HepG2 (cell line): ENCODE measurements at regions not wholly inside any gene's neighbourhood (a gene's known extent, or its start where the extent isn't known, plus 50 kb on each side); places are given as distances from the start of the nearest gene placed in this dataset.

ENCODE experiments used
- ATAC-seq: fragments of 200-7000 bp; cut with Tn5 transposase; 3 replicates; pipeline ENCODE4 v1.9.1; 2020; ENCODE audit warnings: mild to moderate bottlenecking, moderate library complexity
- BruUV-seq: library from RNA; stranded (reverse); fragments of 400-500 nt; replicated peaks from 2 replicates; lab custom pipeline; 2021; lab: Mats Ljungman, UMichigan
- CTCF ChIA-PET: fragments of 300-600 bp; formaldehyde crosslinking; extraction: SDS; loops from one replicate; lab custom pipeline; 2021; ENCODE audit warnings: low total read pairs, inconsistent platforms, low intra/inter-chr PET ratio; lab: Yijun Ruan, JAX
- POLR2A ChIA-PET: fragments of 350-600 bp; sonication (Branson Sonifier 250); formaldehyde crosslinking; loops from one replicate; lab custom pipeline; 2020; ENCODE audit warnings: antibody characterized with exemption, inconsistent platforms; lab: Yijun Ruan, JAX
- DNase-seq: peaks from one replicate; pipeline ENCODE4 v3.0.0-alpha.2; 2015; ENCODE audit warnings: low spot score
- FAIRE-seq: peaks from 3 replicates; lab custom pipeline; 2011; peaks lifted over from hg19 to GRCh38; lab: Jason Lieb, UNC
- H2AFZ ChIP-seq: one replicate; pipeline ENCODE4 v1.6.1; 2011; ENCODE audit warnings: low read length, inconsistent platforms
- H3K27ac ChIP-seq: fragments of 300-600 bp; 3 replicates; pipeline ENCODE4 v1.8.0; 2011; ENCODE audit warnings: mixed run types, mild to moderate bottlenecking, mixed read lengths, low read length, inconsistent platforms; ENCODE audit not compliant: insufficient read depth; ENCODE audit errors: extremely low read length
- H3K27me3 ChIP-seq, 2 experiments: fragments of 200-600 bp in 1 of 2; 2 replicates in 1 of 2; 3 replicates in 1 of 2; pipeline versions ENCODE4 v1.6.0 to v1.8.0; 2011; ENCODE audit warnings: low read length in 2 of 2, mild to moderate bottlenecking in 2 of 2, moderate library complexity in 2 of 2, inconsistent platforms in 1 of 2; ENCODE audit not compliant: insufficient read depth in 2 of 2, control insufficient read depth in 1 of 2
- H3K36me3 ChIP-seq, 2 experiments: fragments of 200-600 bp in 1 of 2; replicated peaks in 1 of 2; 2 replicates in 1 of 2; 3 replicates in 1 of 2; pipeline versions ENCODE4 v1.5.1 to v1.8.0; 2011; ENCODE audit warnings: low read length in 2 of 2, inconsistent platforms in 1 of 2; ENCODE audit not compliant: insufficient read depth in 2 of 2, control insufficient read depth in 1 of 2
- H3K4me1 ChIP-seq: 2 replicates; pipeline ENCODE4 v1.5.1; 2012; ENCODE audit warnings: low read length, inconsistent platforms; ENCODE audit not compliant: insufficient read depth
- H3K4me2 ChIP-seq: 2 replicates; pipeline ENCODE4 v1.6.0; 2011; ENCODE audit warnings: low read depth, low read length, inconsistent platforms
- H3K4me3 ChIP-seq, 3 experiments: fragments of 200-600 bp in 1 of 3; sonication (generic), shearing (Covaris generic) in 1 of 3; replicated peaks in 1 of 3; 2 replicates each; pipeline ENCODE4 v1.5.1; 2011 to 2016; ENCODE audit warnings: low read length in 3 of 3, inconsistent platforms in 2 of 3, low read depth in 2 of 3, mild to moderate bottlenecking in 2 of 3, control low read depth in 1 of 3, mixed read lengths in 1 of 3; ENCODE audit not compliant: insufficient read depth in 1 of 3
- H3K79me2 ChIP-seq: one replicate; pipeline ENCODE4 v1.6.1; 2011; ENCODE audit warnings: low read length, inconsistent platforms; ENCODE audit not compliant: insufficient read depth
- H3K9ac ChIP-seq: 2 replicates; pipeline ENCODE4 v1.6.0; 2011; ENCODE audit warnings: mild to moderate bottlenecking, low read depth, low read length, inconsistent platforms; ENCODE audit not compliant: insufficient read depth
- H3K9me3 ChIP-seq: 2 replicates; pipeline ENCODE4 v1.5.1; 2012; ENCODE audit warnings: mild to moderate bottlenecking, low read length
- H4K20me1 ChIP-seq: 2 replicates; pipeline ENCODE4 v1.6.0; 2011; ENCODE audit warnings: inconsistent platforms, mild to moderate bottlenecking, low read length, moderate library complexity; ENCODE audit not compliant: insufficient read depth
- NFIB ChIP-seq: sonication (generic); formaldehyde crosslinking; IDR thresholded peaks from 2 replicates; pipeline ENCODE4 v1.9.0; 2021; ENCODE audit warnings: missing genetic modification reagents, mild to moderate bottlenecking, borderline replicate concordance
- ZNF567 ChIP-seq: sonication (generic); formaldehyde crosslinking; IDR thresholded peaks from 2 replicates; pipeline ENCODE4 v1.8.1; 2023; ENCODE audit warnings: mild to moderate bottlenecking, missing genetic modification reagents, borderline replicate concordance
- WGBS: methylation state at CpG from one replicate; pipeline ENCODE4 v1.1.6; 2017; ENCODE audit warnings: low lambda C conversion rate; 5-methylcytosine and 5-hydroxymethylcytosine counted together
- in situ Hi-C: cut with HindIII; loops from 2 replicates; pipeline ENCODE4 v1.10.0; 2017; ENCODE audit warnings: low pct_unique_long_range_greater_than_20kb; ENCODE audit not compliant: extremely low pct_ligation_motif_present
- intact Hi-C: fragments of 100-400 bp; cut with micrococcal nuclease; formaldehyde crosslinking; loops from one replicate; pipeline ENCODE4 v1.10.0; 2022; ENCODE audit not compliant: unreplicated experiment
- TF ChIP-seq, protein P1 (sequence below): sonication (generic); formaldehyde crosslinking; conservative IDR thresholded peaks from 2 replicates; pipeline ENCODE4 v1.4.0; 2020; ENCODE audit warnings: mild to moderate bottlenecking, missing genetic modification reagents, moderate library complexity

- TF ChIP-seq, protein P1, sequence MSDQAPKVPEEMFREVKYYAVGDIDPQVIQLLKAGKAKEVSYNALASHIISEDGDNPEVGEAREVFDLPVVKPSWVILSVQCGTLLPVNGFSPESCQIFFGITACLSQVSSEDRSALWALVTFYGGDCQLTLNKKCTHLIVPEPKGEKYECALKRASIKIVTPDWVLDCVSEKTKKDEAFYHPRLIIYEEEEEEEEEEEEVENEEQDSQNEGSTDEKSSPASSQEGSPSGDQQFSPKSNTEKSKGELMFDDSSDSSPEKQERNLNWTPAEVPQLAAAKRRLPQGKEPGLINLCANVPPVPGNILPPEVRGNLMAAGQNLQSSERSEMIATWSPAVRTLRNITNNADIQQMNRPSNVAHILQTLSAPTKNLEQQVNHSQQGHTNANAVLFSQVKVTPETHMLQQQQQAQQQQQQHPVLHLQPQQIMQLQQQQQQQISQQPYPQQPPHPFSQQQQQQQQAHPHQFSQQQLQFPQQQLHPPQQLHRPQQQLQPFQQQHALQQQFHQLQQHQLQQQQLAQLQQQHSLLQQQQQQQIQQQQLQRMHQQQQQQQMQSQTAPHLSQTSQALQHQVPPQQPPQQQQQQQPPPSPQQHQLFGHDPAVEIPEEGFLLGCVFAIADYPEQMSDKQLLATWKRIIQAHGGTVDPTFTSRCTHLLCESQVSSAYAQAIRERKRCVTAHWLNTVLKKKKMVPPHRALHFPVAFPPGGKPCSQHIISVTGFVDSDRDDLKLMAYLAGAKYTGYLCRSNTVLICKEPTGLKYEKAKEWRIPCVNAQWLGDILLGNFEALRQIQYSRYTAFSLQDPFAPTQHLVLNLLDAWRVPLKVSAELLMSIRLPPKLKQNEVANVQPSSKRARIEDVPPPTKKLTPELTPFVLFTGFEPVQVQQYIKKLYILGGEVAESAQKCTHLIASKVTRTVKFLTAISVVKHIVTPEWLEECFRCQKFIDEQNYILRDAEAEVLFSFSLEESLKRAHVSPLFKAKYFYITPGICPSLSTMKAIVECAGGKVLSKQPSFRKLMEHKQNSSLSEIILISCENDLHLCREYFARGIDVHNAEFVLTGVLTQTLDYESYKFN (CRISPR knock-in tag): peak; percentile 38; the same call in 1 of the 2 replicates
- TF ChIP-seq, all 625 proteins: peak for 5
These were observed 349.2 kb upstream of the CDH9 start (continued) for GRCh38 chr5:27387535-27388073.

GRCh38 chr5:27381686-27382085, 343.3 kb upstream of the CDH9 start:
- Histone ChIP-seq H3K79me2 (no peaks in the 10 kb centered on the region), H2AFZ (no peak overlapping the region), H3K9me3 (no peaks in the 10 kb centered on the region), H3K4me2 (no peak overlapping the region), H4K20me1 (no peaks in the 10 kb centered on the region), H3K9ac (no peak overlapping the region), H3K4me1 (peaks cover 1% of the 10 kb centered on the region), H3K27ac (no peak overlapping the region), H3K27me3 (no peaks in the 10 kb centered on the region), H3K36me3 (no peaks in the 10 kb centered on the region), H3K4me3 (no peak overlapping the region)
- intact Hi-C loops (no loop called here), in situ Hi-C loops (no loop called here)
- no peak for FAIRE-seq
- TF ChIP-seq NFIB (CRISPR knock-in tag) (no peak), ZNF567 (CRISPR knock-in tag) (no peak)
- WGBS: 32% methylated on average over 1 of the region's 1 CpG
- no peak for DNase-seq
- ChIA-PET POLR2A (no interaction called here), CTCF (no interaction called here)
- no peak for ATAC-seq
- no TSS peak for BruUV-seq
